Activated naive CD4-positive, alpha-beta T cell treated with anti-CD3 and anti-CD28 coated beads, Interleukin-2, amount 50 U/mL, for 72 hours (primary cell): ENCODE measurements at regions not wholly inside any gene's neighbourhood (a gene's known extent, or its start where the extent isn't known, plus 50 kb on each side); places are given as distances from the start of the nearest gene placed in this dataset.
"Not testable (repeated sequence)": the region's sequence is repeated elsewhere in the genome, so short reads cannot be mapped to it uniquely, and the experiment has no call there.

Experiments used
- ATAC-seq, 2 donors: fragments of 150-1000 bp; cut with Tn5 transposase; 2 replicates each; pipeline ENCODE4 v1.10.0; 2021; ENCODE audit warnings: mild to moderate bottlenecking in 2 of 2, moderate library complexity in 2 of 2
- DNase-seq, 2 donors: peaks; one replicate each; pipeline ENCODE4 v3.0.0; 2021 to 2022; ENCODE audit warnings: low spot score in 2 of 2
- H3K27ac Mint-ChIP-seq, 2 donors: one replicate each; pipeline ENCODE4 v1.8.0; 2022; ENCODE audit warnings: mild to moderate bottlenecking in 2 of 2, mixed read lengths in 2 of 2
- H3K36me3 Mint-ChIP-seq, 2 donors: one replicate each; pipeline ENCODE4 v1.8.0; 2022; ENCODE audit warnings: mixed read lengths in 2 of 2
- H3K9me3 Mint-ChIP-seq, 2 donors: one replicate each; pipeline ENCODE4 v1.8.0; 2022; ENCODE audit warnings: mixed read lengths in 2 of 2

DNA sequence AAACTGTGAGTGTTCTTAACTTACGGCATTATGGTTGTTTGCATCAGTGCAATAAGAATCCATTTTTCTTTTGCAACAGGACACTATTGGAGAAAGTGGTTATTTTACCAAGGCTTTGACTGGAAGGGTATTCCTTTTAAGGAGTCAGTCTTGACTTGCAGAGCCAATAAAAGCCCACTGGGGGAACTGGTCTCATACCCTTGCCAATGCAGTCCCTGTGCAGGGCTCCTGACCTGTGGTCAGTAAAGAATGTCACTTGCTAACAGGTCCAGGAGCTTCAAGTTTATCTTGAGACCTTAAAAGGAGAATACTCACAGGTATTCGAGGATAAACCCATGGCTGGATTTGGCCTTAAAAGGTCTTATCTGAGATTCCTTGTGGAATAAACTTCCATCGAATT, 227.8 kb upstream of the GBE1 start:
- no peak overlapping the region for H3K27ac Mint-ChIP-seq
- no peak for DNase-seq

GRCh38 chr3:81987412-81987811, 226.0 kb upstream of the GBE1 start:
- H3K27ac Mint-ChIP-seq, ATAC-seq, H3K9me3 Mint-ChIP-seq, H3K36me3 Mint-ChIP-seq, DNase-seq: not testable (repeated sequence)

More for the DNA sequence above, 227.8 kb upstream of the GBE1 start:
- no peak for ATAC-seq
- Mint-ChIP-seq H3K36me3 (no peaks in the 10 kb centered on the region), H3K9me3 (no peaks in the 10 kb centered on the region)

- DNase-seq (no peak), ATAC-seq (no peak)
- no peaks in the 10 kb centered on the region for H3K36me3 Mint-ChIP-seq
- H3K9me3 Mint-ChIP-seq, result no peaks in the 10 kb centered on the region
- H3K27ac Mint-ChIP-seq, result no peak overlapping the region
Measured at GRCh38 chr3:81985996-81986723, 224.7 kb upstream of the GBE1 start.

DNA sequence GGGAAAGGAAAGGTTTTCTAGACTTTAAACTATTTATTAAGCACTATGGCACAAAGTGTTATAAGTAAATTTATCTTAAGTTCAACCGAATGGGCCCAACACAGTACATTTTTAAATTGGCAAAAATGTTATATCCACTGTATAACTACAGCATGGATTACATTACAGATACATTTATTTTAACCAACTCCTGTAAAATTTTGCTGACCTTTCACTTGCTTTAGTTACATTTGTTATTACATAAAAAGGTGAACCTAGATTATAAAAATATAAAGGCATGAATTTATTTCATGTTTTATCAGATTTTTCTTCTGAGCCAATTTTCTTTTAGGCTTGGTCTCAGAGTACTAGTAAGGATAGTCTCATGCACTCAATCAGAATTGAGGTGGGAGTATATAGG, 221.9 kb upstream of the GBE1 start:
- no peaks in the 10 kb centered on the region for H3K9me3 Mint-ChIP-seq
- DNase-seq, result no peak
- ATAC-seq, result no peak
- H3K27ac Mint-ChIP-seq, result no peak overlapping the region
- H3K36me3 Mint-ChIP-seq, result no peaks in the 10 kb centered on the region

GRCh38 chr3:81980596-81981494, 219.4 kb upstream of the GBE1 start:
- Mint-ChIP-seq H3K36me3 (no peaks in the 10 kb centered on the region), H3K27ac (no peak overlapping the region), H3K9me3 (no peaks in the 10 kb centered on the region)
- DNase-seq (no peak), ATAC-seq (no peak)

DNA sequence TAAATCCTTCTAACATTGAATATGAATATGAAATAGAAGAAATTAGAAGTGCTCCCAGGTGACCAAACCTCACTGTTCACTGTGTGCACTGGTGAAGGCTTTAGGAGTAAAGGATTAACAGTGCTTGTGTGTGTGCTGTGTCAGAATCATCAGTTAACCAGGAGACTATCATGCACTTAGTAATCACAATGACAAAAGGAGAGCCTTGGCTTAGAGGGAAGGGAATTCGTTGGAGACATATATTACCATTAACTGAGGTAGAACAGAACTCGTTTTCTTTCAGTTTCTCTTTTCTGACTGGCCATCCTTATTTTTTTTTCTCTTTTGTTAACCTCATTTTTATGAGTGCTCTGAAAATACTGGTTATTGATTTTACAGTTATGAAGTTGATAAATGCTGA, 213.3 kb upstream of the GBE1 start:
- Mint-ChIP-seq H3K9me3 (peaks cover 0 to 3% of the 10 kb centered on the region in 2 donors), H3K36me3 (no peaks in the 10 kb centered on the region), H3K27ac (no peak overlapping the region)
- DNase-seq (no peak), ATAC-seq (no peak)

DNA sequence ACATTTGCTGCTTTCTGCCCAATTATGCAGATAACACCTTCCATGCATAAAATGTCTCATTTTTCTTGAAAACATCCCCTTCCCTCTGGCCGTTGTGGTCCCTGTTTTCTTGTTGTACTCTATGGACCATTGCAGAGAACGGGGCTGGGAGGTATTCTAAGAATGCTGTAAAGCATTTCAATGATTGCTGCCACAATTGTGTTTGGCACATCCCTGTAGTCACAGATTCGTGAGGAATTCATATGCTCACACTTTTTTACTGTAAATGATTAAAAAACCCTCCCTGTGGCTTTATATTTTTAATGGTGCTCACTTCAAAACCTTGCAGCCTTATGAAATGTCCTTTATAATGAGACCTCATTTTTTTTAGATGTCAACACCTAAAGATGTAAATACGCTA, 207.2 kb upstream of the GBE1 start:
- DNase-seq, result no peak
- no peak overlapping the region for H3K27ac Mint-ChIP-seq
- H3K9me3 Mint-ChIP-seq, result peaks cover 0 to 3% of the 10 kb centered on the region in 2 donors
- no peak for ATAC-seq
- H3K36me3 Mint-ChIP-seq, result no peaks in the 10 kb centered on the region

DNA sequence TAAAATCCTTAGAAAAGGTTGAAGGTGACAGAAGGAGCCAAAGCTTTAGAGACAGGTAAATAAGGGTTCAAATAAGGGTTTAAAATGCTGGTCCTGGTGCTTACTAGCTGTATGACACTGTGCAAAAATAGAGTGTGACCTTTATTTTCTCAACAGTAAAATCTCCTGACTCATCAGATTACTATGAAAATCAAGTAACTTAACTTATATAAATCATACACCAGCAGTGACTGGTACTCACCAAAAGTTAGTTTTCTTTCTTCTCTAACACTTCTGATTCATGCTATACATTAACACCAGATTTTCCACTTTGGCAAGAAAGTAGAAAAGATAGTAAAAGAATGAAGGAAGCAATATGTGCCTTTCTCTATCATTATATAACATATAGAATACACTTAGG, 205.9 kb upstream of the GBE1 start:
- Mint-ChIP-seq H3K9me3 (peaks cover 0 to 3% of the 10 kb centered on the region in 2 donors), H3K27ac (no peak overlapping the region), H3K36me3 (no peaks in the 10 kb centered on the region)
- ATAC-seq (no peak), DNase-seq (no peak)

GRCh38 chr3:81965696-81966095, 204.3 kb upstream of the GBE1 start:
- DNase-seq (no peak), ATAC-seq (no peak)
- Mint-ChIP-seq H3K36me3 (no peaks in the 10 kb centered on the region), H3K27ac (no peak overlapping the region), H3K9me3 (no peaks in the 10 kb centered on the region)

- H3K9me3 Mint-ChIP-seq, result no peaks in the 10 kb centered on the region
- DNase-seq (no peak), ATAC-seq (no peak)
- no peaks in the 10 kb centered on the region for H3K36me3 Mint-ChIP-seq
- no peak overlapping the region for H3K27ac Mint-ChIP-seq
Measured at GRCh38 chr3:81962396-81962795, 201.0 kb upstream of the GBE1 start.

DNA sequence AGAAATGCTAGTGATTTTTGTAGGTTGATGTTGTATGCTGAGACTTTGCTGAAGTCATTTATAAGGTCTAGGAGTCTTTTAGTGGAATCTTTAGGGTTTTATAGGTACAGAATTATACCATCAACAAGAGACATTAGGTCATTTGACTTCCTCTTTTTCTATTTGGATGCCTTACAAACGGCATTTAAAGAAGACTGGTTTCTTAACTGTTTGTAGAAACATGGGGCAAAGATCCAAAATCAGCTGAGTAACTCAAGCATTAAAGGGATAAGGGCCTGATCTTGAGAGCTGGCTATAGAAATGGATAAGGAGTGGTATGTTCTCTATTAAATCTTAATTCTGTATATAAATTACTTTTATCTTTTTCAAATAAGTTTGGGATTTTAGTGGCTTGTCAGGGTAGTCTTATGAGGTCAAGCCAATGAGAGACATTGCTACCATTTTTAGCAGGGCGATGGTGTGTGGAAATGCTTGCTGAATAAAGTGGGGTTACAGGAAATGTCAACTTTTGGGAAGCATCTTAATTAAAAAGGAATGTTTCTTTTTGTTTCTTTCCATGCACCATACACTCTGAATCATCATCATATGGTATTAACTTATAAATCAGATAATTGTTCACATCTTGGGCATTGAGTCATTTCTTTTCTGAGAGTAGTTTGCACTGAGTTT, 197.7 kb upstream of the GBE1 start:
- ATAC-seq, result no peak
- DNase-seq, result no peak
- H3K36me3 Mint-ChIP-seq, result no peaks in the 10 kb centered on the region
- peaks cover 4% of the 10 kb centered on the region in 2 donors for H3K9me3 Mint-ChIP-seq
- H3K27ac Mint-ChIP-seq, result no peak overlapping the region

GRCh38 chr3:81955878-81956277, 194.4 kb upstream of the GBE1 start:
- DNase-seq (no peak), ATAC-seq (no peak)
- H3K9me3 Mint-ChIP-seq, result peaks cover 4% of the 10 kb centered on the region in 2 donors

GRCh38 chr3:81953111-81953510, 191.7 kb upstream of the GBE1 start:
- no peak for DNase-seq
- ATAC-seq, result no peak
- H3K36me3 Mint-ChIP-seq, result no peaks in the 10 kb centered on the region
- no peak overlapping the region for H3K27ac Mint-ChIP-seq
- H3K9me3 Mint-ChIP-seq, result peaks cover 4% of the 10 kb centered on the region in 2 donors

More at GRCh38 chr3:81955878-81956277, 194.4 kb upstream of the GBE1 start:
- H3K27ac Mint-ChIP-seq, result no peak overlapping the region
- H3K36me3 Mint-ChIP-seq, result no peaks in the 10 kb centered on the region

GRCh38 chr3:81952141-81952540, 190.7 kb upstream of the GBE1 start:
- ATAC-seq, result no peak
- Mint-ChIP-seq H3K27ac (no peak overlapping the region), H3K36me3 (no peaks in the 10 kb centered on the region), H3K9me3 (peaks cover 4% of the 10 kb centered on the region in 2 donors)
- DNase-seq, result no peak

DNA sequence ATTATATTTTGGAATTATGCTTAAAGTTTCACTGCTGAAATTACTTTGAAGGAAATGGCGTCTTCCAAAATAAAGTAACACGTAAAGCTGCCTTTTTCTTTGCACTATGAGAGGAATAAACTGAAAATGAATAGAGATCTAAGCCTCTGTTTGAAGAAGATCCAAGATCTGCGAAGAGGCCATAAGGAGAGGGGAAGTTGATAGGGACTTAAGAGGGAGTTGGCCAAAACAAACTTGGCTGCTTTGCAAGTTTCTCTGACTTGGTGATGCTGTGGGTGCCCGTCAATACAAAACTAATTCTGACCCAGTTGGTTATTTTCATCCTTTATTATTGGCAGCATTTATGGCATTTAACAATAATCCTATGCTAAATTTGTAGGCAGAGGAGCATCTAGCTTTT, 190.2 kb upstream of the GBE1 start:
- peaks cover 4% of the 10 kb centered on the region in 2 donors for H3K9me3 Mint-ChIP-seq
- no peak for ATAC-seq

GRCh38 chr3:81951106-81951505, 189.7 kb upstream of the GBE1 start:
- peaks cover 2% of the 10 kb centered on the region in 2 donors for H3K9me3 Mint-ChIP-seq
- H3K27ac Mint-ChIP-seq, result no peak overlapping the region
- DNase-seq, result no peak
- H3K36me3 Mint-ChIP-seq, result peaks cover 0 to under 1% of the 10 kb centered on the region in 2 donors
- ATAC-seq, result no peak

More for the DNA sequence above, 190.2 kb upstream of the GBE1 start:
- no peak overlapping the region for H3K27ac Mint-ChIP-seq
- no peak for DNase-seq
- no peaks in the 10 kb centered on the region for H3K36me3 Mint-ChIP-seq

DNA sequence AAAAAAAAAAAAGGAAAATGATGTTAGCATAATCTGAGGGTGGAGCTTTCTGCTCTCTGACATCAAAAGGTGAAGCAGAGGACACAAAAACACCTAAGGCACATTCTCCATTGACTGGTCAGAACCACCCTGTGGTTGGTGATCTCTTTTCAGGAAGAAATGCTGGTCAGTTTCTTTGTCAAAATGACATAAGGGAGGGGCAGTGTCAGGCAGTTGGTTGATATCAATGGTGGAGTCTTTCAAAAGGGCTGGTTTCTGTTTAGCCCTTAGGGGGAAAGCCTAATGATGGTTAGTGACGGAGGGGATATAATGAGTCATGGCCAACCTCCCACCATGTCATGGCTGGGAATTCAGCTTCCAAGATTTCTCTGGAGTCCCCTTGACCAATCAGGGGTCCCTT, 185.9 kb upstream of the GBE1 start:
- no peak for ATAC-seq
- Mint-ChIP-seq H3K27ac (no peak overlapping the region), H3K36me3 (peaks cover 4 to 17% of the 10 kb centered on the region in 2 donors), H3K9me3 (peaks cover 8 to 19% of the 10 kb centered on the region in 2 donors)
- DNase-seq, result no peak
